ENCODE measurements at regions not wholly inside any gene's neighbourhood (a gene's known extent, or its start where the extent isn't known, plus 50 kb on each side); places are given as distances from the start of the nearest gene placed in this dataset.
A peak's percentile ranks its signal among the peaks of the same experiment; 100 is the strongest.

- no peak for DNase-seq
These were observed 108.0 kb downstream of the DIPK2A start for GRCh38 chr3:144079634-144080033.

DNA sequence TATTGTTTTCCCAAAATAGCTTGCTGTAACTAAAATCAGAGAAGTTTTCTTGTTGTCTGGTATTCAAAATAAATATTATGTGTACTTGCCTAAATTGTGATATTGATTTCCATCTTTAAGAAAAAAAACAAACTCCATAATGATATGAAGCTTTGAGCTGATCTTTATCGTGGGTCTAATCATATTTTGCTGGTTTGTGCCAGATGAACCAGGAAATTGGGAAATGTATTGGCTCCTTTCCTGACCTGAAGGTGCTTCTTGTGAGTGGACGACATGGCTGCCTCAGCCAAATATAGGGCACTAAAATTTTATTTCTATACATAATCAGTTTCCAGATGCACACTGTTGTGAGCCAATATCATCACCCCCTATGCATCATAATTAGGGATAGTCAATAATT is 113.3 kb downstream of the DIPK2A start:
- no peak for DNase-seq

- peak; percentile 57 for DNase-seq
These were observed 114.3 kb downstream of the DIPK2A start for GRCh38 chr3:144085964-144086363.

- DNase-seq: peak; percentile 8
These were observed 124.4 kb downstream of the DIPK2A start for GRCh38 chr3:144096016-144096415.

DNA sequence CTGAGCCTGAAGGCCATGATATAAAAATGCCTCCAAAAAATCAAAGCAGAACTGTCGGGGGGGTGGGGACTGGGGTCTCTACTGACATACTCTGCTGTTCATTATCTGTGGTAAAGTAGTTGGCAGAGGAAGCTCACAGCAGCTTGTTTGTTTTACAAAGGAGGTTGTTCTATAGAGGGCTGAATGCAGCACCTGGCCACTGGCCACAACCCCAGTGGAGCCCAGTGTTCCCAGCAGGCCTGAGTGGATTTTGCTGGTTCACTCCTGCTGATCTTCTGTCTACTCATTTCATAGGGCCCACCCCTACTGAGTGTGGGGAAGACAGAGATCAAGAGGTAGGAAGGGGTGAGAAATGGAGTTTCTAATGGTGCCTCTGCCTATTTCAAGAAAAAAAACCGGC is 125.5 kb downstream of the DIPK2A start:
- DNase-seq: no peak

DNA sequence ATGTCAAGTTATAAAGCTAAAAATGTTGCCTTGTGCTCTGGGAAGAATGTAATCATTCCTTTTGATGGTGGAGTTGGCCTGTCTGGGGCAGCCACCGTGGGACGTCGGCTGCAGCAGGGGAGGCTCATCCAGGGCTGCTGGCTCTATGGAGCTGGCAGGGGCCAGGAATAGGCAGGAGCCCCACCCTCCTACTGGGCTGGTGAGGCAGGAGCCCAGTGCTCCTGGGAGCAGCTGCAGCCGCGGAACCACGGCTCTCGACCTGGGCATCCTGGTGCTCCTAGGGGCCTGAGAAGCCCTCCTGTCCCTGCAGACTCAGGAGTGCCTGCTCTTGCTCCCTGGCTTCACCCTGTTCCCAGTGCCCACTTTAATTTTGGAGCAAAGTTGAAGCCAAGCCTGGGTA is 127.1 kb downstream of the DIPK2A start:
- no peak for DNase-seq

DNA sequence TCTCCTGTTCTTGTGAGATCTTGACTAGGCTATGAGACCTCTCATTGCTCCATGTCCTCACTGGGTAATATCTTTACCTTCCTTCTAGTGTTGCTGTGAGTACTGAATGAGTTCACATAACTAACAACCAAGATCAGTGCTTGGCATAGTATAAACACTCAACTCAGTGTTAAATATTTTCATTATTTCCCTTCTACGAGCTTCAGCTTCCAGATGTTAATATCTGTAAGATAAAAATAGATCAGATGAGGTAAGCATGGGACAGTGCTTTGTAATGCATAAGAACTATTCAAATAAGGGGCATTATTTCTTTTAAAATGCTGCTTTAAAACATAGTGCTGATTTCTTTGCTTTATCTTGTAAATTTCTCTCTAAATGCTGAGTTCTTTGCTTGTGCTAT is 130.8 kb downstream of the DIPK2A start:
- DNase-seq: no peak

GRCh38 chr3:144104186-144104585 is 132.6 kb downstream of the DIPK2A start:
- DNase-seq: no peak

DNA sequence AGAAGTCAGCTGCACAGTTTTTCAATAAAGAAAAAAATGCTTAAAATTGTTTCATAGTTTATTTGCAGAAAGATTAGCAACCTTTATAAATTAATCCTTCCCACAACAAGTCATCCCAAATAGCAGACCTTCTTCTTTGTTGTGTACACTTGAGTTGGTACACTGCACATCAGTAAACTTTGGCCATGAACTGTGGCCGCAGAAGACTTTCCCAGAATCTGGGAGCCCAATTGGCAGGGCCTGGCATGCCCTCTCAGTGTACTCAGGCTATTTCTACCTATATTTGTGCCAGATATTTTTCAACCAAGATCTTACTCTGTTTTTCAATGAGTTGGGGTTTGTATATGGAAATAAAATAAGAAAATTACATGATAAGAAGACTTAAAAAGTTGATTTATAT is 133.1 kb downstream of the DIPK2A start:
- DNase-seq: no peak

DNA sequence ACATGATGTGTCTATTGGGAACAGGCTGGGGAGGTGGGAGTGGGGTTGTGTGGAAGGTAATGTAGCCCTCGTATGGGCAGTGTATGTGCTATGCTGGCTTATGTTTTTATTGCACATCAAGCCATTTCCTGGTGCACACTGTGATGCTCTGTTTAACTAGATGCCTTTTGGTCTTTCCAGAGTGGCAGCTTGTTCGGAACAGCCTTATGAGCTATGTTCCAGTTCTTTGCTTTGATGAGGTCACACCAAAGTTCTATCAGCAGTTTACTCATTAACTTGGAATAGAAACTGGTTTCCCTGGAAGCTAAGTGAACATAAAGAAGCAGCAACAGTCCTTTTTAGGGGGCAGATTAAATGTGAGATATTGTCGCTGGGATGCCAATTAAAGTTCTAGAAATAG is 133.9 kb downstream of the DIPK2A start:
- no peak for DNase-seq

- no peak for DNase-seq
These were observed 135.3 kb downstream of the DIPK2A start for GRCh38 chr3:144106970-144107369.

GRCh38 chr3:144107923-144108322 is 136.3 kb downstream of the DIPK2A start:
- no peak for DNase-seq

GRCh38 chr3:144109944-144110343 is 138.3 kb downstream of the DIPK2A start:
- no peak for DNase-seq

GRCh38 chr3:144112036-144112435 is 140.4 kb downstream of the DIPK2A start:
- no peak for DNase-seq

DNA sequence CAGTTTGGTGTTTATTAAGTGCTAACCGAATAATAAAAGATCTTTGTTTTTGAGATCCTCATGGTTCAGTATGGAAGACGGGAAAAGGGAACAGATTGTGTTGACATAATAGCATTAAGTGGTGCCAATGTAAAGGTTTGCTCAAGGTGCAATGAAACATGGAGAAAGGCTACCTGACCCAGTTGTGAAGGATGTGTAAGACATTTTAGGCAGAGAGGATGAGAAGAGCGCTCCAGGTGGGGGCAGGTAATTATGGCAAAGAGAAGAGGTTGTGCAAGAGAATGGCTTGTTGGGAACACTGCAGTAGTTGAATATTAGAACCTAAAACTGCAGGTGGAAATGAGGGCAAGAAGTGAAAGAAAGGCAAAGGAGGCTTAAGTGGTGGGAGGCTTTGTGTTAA is 140.8 kb downstream of the DIPK2A start:
- no peak for DNase-seq

- peak; percentile 18 for DNase-seq
These were observed 143.1 kb downstream of the DIPK2A start for GRCh38 chr3:144114767-144115166.

GRCh38 chr3:144119633-144120032 is 148.0 kb downstream of the DIPK2A start:
- DNase-seq: no peak

DNA sequence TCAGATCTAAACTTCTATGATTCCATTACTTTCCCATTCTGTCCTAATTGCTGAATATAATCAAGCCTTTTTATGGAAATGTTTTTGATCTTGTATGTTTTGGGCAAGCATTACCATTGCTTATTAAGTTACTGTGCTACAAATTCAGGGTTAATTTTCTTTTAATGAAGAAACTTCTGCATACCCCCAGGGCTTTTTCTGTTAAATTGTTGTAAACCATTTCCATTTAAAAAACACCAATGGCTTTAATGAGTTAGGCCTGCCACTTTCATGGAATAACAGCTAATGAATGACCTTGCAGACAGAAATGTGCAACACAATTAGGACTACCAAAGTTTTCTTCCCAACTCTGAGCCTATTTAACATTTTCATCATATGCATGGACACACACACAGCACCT is 150.0 kb downstream of the DIPK2A start:
- DNase-seq: no peak

- no peak for DNase-seq
These were observed 155.4 kb downstream of the DIPK2A start for GRCh38 chr3:144127014-144127413.

DNA sequence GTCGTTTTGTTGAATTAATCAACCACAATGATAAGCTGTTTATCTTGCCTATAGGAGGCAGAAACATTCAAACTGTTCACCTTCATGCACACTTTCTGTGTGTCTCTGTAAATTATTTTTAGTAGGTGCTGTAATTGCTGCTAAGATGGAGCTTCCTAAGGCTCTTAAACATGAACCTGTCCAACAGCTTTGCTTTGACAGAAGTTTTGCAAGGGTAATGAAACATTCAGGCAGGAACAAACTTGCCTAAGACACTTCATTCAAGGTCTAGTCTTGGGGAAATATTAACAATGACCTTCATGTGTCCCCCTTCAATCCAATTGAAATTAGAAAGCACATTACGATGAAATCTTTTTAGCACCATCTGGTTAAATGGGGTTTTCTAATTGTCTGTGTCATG is 156.1 kb downstream of the DIPK2A start:
- no peak for DNase-seq

DNA sequence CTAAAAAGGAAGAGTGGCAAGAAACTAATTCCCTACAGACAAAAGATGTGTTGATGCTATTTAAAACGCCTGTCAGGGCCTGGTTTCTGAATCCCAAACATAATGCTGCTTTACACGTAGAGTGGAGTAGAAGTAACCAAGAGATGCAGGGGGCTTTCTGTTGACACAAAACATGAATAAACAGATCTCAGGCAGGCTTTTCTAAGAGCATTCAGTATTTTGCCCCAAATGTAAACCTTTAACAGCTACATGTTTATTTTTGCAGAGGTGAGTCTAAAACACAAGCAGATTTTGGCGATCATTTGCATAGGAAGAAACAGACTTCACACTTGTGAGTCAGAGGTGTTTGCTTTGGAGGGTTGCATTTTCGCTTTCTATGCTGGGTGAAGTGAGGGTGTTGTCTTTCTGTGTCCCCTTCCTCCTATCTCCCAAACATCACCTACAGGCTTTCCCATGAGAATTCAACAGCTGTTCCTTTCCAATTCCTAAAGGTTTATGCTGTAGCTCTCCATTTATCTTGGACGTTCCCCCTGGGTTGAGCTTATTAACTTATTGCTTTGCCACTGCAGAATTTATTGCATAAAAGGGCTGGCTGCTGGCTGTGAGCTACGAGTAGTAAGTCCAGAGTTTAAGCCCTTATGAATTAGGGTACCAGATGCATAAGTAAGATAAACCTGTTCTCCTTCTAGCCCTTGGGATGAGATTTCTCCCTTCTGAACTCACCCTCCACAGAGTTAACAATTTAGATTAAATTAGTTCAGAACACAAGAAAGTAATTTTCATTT is 156.7 kb downstream of the DIPK2A start:
- no peak for DNase-seq

- no peak for DNase-seq
These were observed 158.1 kb downstream of the DIPK2A start for GRCh38 chr3:144129536-144130214.

GRCh38 chr3:144141074-144141473 is 169.5 kb downstream of the DIPK2A start:
- no peak for DNase-seq

DNA sequence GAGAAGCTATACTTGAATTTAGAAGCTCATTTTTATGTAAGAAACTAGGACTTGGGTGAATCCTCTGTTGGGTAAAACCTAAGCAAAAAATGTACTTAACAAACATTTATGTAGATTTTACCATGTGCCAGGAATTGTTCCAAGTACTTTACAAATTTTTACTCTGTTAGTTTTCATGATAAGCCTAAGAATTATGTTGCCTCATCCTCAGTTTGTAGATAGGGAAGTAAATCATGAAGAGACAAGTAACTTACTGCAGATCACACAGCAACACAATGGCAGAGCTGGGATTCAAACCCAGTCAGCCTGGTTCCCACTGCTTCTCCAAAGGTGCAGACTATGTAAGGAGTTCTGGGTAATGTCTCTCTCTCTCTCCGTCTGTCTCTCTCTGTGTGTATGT is 169.9 kb downstream of the DIPK2A start:
- DNase-seq: no peak

Measured in fibroblast of skin of abdomen (primary cell).